PFSK-1 (cell line): ENCODE measurements at regions not wholly inside any gene's neighbourhood (a gene's known extent, or its start where the extent isn't known, plus 50 kb on each side); places are given as distances from the start of the nearest gene placed in this dataset.

ENCODE experiments used
- FOXP2 ChIP-seq: optimal IDR thresholded peaks from 2 replicates; pipeline ENCODE3; 2011; ENCODE audit warnings: borderline replicate concordance, control low read depth, inconsistent platforms; ENCODE audit not compliant: insufficient read depth; ENCODE audit errors: extremely low read length, extremely low read depth
- POLR2AphosphoS5 ChIP-seq: IDR thresholded peaks from 2 replicates; pipeline ENCODE4 v1.6.1; 2012; ENCODE audit warnings: low read depth, mild to moderate bottlenecking, control low read depth, low read length, moderate library complexity
- REST ChIP-seq, 2 experiments: IDR thresholded peaks; 2 replicates each; pipeline versions ENCODE4 v1.6.1 to v1.8.0; 2011 to 2012; ENCODE audit warnings: low read depth in 2 of 2, low read length in 2 of 2, control low read depth in 1 of 2, inconsistent platforms in 1 of 2, mild to moderate bottlenecking in 1 of 2, moderate library complexity in 1 of 2; ENCODE audit not compliant: insufficient read depth in 1 of 2
- SIN3A ChIP-seq: IDR thresholded peaks from 2 replicates; pipeline ENCODE4 v1.6.1; 2012; ENCODE audit warnings: mild to moderate bottlenecking, low read length, moderate library complexity, borderline replicate concordance; ENCODE audit not compliant: insufficient read depth
- TAF1 ChIP-seq: IDR thresholded peaks from 2 replicates; pipeline ENCODE4 v1.6.1; 2012; ENCODE audit warnings: low read length, control low read depth, borderline replicate concordance; ENCODE audit not compliant: insufficient read depth

- no peak for TF ChIP-seq SIN3A
- no peak for TF ChIP-seq TAF1
These were observed 91.8 kb upstream of the SERBP1 start for GRCh38 chr1:67522001-67522441.

- TF ChIP-seq REST (IDR thresholded peaks at IDR 0.05; ENCODE audit: insufficient read depth in 1 of 2, low read depth in 2 of 2, low read length in 2 of 2) (no peak), FOXP2 (no peak), SIN3A (no peak), POLR2AphosphoS5 (no peak), TAF1 (no peak)
These were observed 92.6 kb upstream of the SERBP1 start for GRCh38 chr1:67522793-67523192.

GRCh38 chr1:67524143-67525052 is 94.2 kb upstream of the SERBP1 start:
- TF ChIP-seq SIN3A, result no peak
- TF ChIP-seq FOXP2, result no peak
- no peak for TF ChIP-seq TAF1
- TF ChIP-seq REST (IDR thresholded peaks at IDR 0.05; ENCODE audit: insufficient read depth in 1 of 2, low read depth in 2 of 2, low read length in 2 of 2), result no peak
- no peak for TF ChIP-seq POLR2AphosphoS5

DNA sequence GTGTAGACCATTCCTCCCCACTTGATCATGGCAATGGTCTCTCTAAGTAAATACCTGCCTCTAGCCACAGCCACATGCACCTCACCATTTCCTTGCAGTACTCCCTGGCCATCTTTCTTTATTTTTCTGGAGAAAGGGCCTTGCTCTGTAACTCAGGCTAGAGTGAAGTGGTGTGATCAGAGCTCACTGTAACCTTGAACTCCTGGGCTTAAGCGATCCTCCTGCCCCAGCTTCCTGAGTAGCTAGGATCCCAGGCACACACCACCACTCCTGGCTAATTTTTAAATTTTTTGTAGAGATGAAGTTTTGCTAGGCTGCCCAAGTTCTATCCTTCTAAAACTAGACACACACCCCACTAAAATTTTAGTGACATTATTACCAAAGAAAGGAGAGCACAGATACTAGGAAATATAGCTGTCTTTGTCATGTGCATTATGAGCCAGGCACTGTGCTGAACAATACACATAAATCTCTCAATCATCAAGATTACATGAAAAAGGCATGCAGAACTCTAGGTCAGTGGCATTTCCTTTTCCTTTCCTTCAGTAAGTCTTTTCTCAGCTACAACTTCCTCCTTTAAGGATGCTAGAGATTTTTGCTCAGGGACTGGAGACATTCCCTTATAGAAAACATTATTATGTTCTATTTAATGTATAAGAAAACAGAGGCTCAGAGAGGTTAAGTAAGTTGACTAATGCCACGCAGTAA is 95.0 kb upstream of the SERBP1 start:
- no peak for TF ChIP-seq FOXP2
- no peak for TF ChIP-seq SIN3A

DNA sequence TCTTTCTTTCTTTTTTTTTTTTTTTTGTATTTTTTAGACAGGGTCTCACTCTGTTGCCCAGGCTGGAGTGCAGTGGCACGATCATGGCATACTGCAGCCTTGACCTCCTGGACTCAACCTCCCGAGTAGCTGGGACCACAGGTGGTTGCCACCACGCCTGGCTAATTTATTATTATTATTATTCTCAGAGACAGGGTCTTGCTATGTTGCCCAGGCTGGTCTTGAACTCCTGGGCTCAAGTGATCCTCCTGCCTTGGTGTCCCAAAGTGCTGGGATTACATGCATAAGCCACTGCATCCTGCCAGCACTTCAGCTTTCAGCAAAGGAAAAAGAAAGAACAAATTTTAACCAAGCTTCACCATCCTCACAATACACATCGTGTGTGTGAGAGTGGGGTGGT is 97.9 kb upstream of the SERBP1 start:
- no peak for TF ChIP-seq REST (IDR thresholded peaks at IDR 0.05; ENCODE audit: insufficient read depth in 1 of 2, low read depth in 2 of 2, low read length in 2 of 2)
- no peak for TF ChIP-seq SIN3A
- TF ChIP-seq POLR2AphosphoS5, result no peak
- TF ChIP-seq TAF1, result no peak
- no peak for TF ChIP-seq FOXP2

DNA sequence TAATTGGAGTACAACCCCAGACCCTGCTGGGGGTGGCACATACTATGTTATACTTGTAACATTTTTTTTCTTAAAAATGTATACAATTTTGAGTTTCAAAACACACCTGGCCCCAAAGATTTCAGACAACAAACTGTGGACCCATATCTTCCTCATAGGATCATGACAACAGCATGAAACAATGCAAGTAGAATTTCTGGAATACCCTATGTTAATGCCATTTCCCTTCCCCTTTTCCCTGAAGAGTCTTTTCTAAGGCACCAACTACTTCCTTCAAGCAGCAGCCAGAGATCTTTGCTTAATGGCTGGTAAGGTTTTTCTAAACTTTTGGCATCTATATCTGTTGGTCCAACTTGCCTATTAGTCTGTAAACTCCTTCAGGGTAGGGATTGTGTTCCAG is 99.9 kb upstream of the SERBP1 start:
- no peak for TF ChIP-seq TAF1
- no peak for TF ChIP-seq SIN3A
- TF ChIP-seq FOXP2, result no peak
- no peak for TF ChIP-seq POLR2AphosphoS5
- no peak for TF ChIP-seq REST (IDR thresholded peaks at IDR 0.05; ENCODE audit: insufficient read depth in 1 of 2, low read depth in 2 of 2, low read length in 2 of 2)
